HCT116 (cell line): ENCODE measurements at regions not wholly inside any gene's neighbourhood (a gene's known extent, or its start where the extent isn't known, plus 50 kb on each side); places are given as distances from the start of the nearest gene placed in this dataset.

Experiments used
- ATAC-seq: fragments of 200-7000 bp; cut with Tn5 transposase; 2 replicates; pipeline ENCODE4 v1.9.1; 2020; ENCODE audit warnings: mild to moderate bottlenecking, moderate library complexity
- BruUV-seq: library from RNA; stranded (reverse); fragments of 400-500 nt; replicated peaks from 2 replicates; lab custom pipeline; 2021; lab: Mats Ljungman, UMichigan
- CTCF ChIA-PET: fragments of 300-600 bp; sonication (Branson Sonifier 250); formaldehyde crosslinking; loops from one replicate; lab custom pipeline; 2021; ENCODE audit warnings: antibody characterized with exemption; lab: Charles Lee
- POLR2A ChIA-PET: fragments of 300-600, 350-600 bp; sonication (Branson Sonifier 250); formaldehyde crosslinking; loops from one replicate; lab custom pipeline; 2021; ENCODE audit warnings: antibody characterized with exemption; lab: Charles Lee
- RAD21 ChIA-PET, 2 experiments: fragments of 300-600 bp; sonication (Branson Sonifier 250); formaldehyde crosslinking; loops; one replicate each; lab custom pipeline; 2023; ENCODE audit warnings: low total read pairs in 2 of 2; ENCODE audit not compliant: uncharacterized antibody in 2 of 2, unreplicated experiment in 2 of 2, low non-redundant PET in 1 of 2; lab: Charles Lee
- DNase-seq: peaks from one replicate; pipeline ENCODE4 v3.0.0-alpha.2; 2010; ENCODE audit warnings: low read depth, low spot score
- H2AFZ ChIP-seq: fragments of 200-600 bp; shearing (Covaris generic), sonication (generic); 2 replicates; pipeline ENCODE4 v1.6.1; 2017; ENCODE audit warnings: low read depth, mixed run types, mixed read lengths, antibody characterized with exemption, low read length; ENCODE audit not compliant: poor library complexity, severe bottlenecking
- H3K27ac ChIP-seq: 2 replicates; pipeline ENCODE4 v1.5.1; 2012; ENCODE audit warnings: low read depth, low read length
- H3K27me3 ChIP-seq: fragments of 200-600 bp; sonication (generic); 2 replicates; pipeline ENCODE4 v1.6.1; 2016; ENCODE audit warnings: mixed run types, low read length, mixed read lengths; ENCODE audit not compliant: insufficient read depth
- H3K36me3 ChIP-seq, 2 experiments: fragments of 200-500 bp in 1 of 2; fragments of 200-600 bp in 1 of 2; sonication (Bioruptor generic) in 1 of 2; sonication (generic) in 1 of 2; 2 replicates each; pipeline versions ENCODE4 v1.5.1 to v1.6.1; 2014 to 2016; ENCODE audit warnings: low read length in 2 of 2, inconsistent platforms in 1 of 2, mixed read lengths in 1 of 2, mixed run types in 1 of 2; ENCODE audit not compliant: insufficient read depth in 2 of 2, control insufficient read depth in 1 of 2
- H3K4me1 ChIP-seq, 2 experiments: fragments of 200-600 bp in 1 of 2; sonication (generic) in 1 of 2; 2 replicates each; pipeline versions ENCODE4 v1.5.1 to v1.6.1; 2012 to 2017; ENCODE audit warnings: low read length in 2 of 2, inconsistent platforms in 1 of 2, mild to moderate bottlenecking in 1 of 2, mixed read lengths in 1 of 2, mixed run types in 1 of 2, moderate library complexity in 1 of 2; ENCODE audit not compliant: insufficient read depth in 2 of 2, control insufficient read depth in 1 of 2
- H3K4me2 ChIP-seq: fragments of 200-600 bp; sonication (generic); 2 replicates; pipeline ENCODE4 v1.6.1; 2017; ENCODE audit warnings: mixed run types, low read length, mixed read lengths
- H3K4me3 ChIP-seq, 2 experiments: fragments of 200-600 bp in 1 of 2; sonication (generic) in 1 of 2; replicated peaks in 1 of 2; 2 replicates each; pipeline ENCODE4 v1.5.1; 2011 to 2016; ENCODE audit warnings: low read length in 2 of 2, control low read depth in 1 of 2, low read depth in 1 of 2, mild to moderate bottlenecking in 1 of 2, mixed read lengths in 1 of 2, mixed run types in 1 of 2
- H3K79me2 ChIP-seq: fragments of 200-600 bp; sonication (generic); 2 replicates; pipeline ENCODE4 v1.6.1; 2017; ENCODE audit warnings: mild to moderate bottlenecking, mixed run types, low read length, moderate library complexity, mixed read lengths; ENCODE audit not compliant: insufficient read depth
- H3K9ac ChIP-seq: fragments of 200-600 bp; sonication (generic); 2 replicates; pipeline ENCODE4 v1.6.1; 2016; ENCODE audit warnings: low read length, mixed read lengths
- H3K9me2 ChIP-seq: fragments of 200-600 bp; sonication (generic), shearing (Covaris generic); 2 replicates; pipeline ENCODE4 v1.6.1; 2017; ENCODE audit warnings: mixed run types, mild to moderate bottlenecking, moderate library complexity; ENCODE audit not compliant: insufficient read depth
- H3K9me3 ChIP-seq, 2 experiments: fragments of 200-500 bp in 1 of 2; fragments of 200-600 bp in 1 of 2; sonication (Bioruptor generic) in 1 of 2; sonication (generic) in 1 of 2; 2 replicates each; pipeline ENCODE4 v1.6.1; 2014 to 2017; ENCODE audit warnings: low read length in 2 of 2, mixed read lengths in 2 of 2, inconsistent platforms in 1 of 2, low read depth in 1 of 2, mild to moderate bottlenecking in 1 of 2, mixed run types in 1 of 2, moderate library complexity in 1 of 2; ENCODE audit not compliant: control insufficient read depth in 1 of 2, insufficient read depth in 1 of 2
- H4K20me1 ChIP-seq: fragments of 200-600 bp; sonication (generic), shearing (Covaris generic); 2 replicates; pipeline ENCODE4 v1.6.1; 2017; ENCODE audit warnings: mixed run types, mild to moderate bottlenecking, moderate library complexity; ENCODE audit not compliant: insufficient read depth
- CBX3 ChIP-seq: IDR thresholded peaks from 2 replicates; pipeline ENCODE4 v1.6.1; 2012; ENCODE audit warnings: low read depth
- CEBPB ChIP-seq: IDR thresholded peaks from 2 replicates; pipeline ENCODE4 v1.6.1; 2012; ENCODE audit warnings: low read depth
- CTCF ChIP-seq, 3 experiments: fragments of 200-600 bp in 1 of 3; sonication (generic) in 1 of 3; IDR thresholded peaks in 2 of 3; conservative IDR thresholded peaks in 1 of 3; 2 replicates each; pipeline ENCODE4 v1.5.1; 2012 to 2017; ENCODE audit warnings: low read depth in 2 of 3, low read length in 2 of 3, antibody characterized with exemption in 1 of 3, borderline replicate concordance in 1 of 3, control low read depth in 1 of 3, mild to moderate bottlenecking in 1 of 3, mixed read lengths in 1 of 3, mixed run types in 1 of 3, moderate library complexity in 1 of 3; ENCODE audit not compliant: insufficient read depth in 1 of 3
- ELF1 ChIP-seq: IDR thresholded peaks from 2 replicates; pipeline ENCODE4 v1.6.1; 2012; ENCODE audit warnings: low read depth, borderline replicate concordance
- EZH2 ChIP-seq: fragments of 200-600 bp; sonication (generic); IDR thresholded peaks from 2 replicates; pipeline ENCODE4 v1.6.1; 2017; ENCODE audit warnings: antibody characterized with exemption, mixed run types
- EZH2phosphoT487 ChIP-seq: fragments of 200-600 bp; IDR thresholded peaks from 2 replicates; pipeline ENCODE4 v1.6.1; 2018; ENCODE audit warnings: antibody characterized with exemption, borderline replicate concordance
- JUND ChIP-seq: IDR thresholded peaks from 2 replicates; pipeline ENCODE4 v1.6.1; 2012
- POLR2A ChIP-seq: IDR thresholded peaks from 2 replicates; pipeline ENCODE4 v1.7.0; 2011; ENCODE audit warnings: borderline replicate concordance; ENCODE audit not compliant: insufficient read depth, insufficient read length; ENCODE audit errors: extremely low read depth
- RAD21 ChIP-seq: IDR thresholded peaks from 2 replicates; pipeline ENCODE4 v1.6.1; 2012; ENCODE audit warnings: low read depth, mild to moderate bottlenecking
- SP1 ChIP-seq: IDR thresholded peaks from 2 replicates; pipeline ENCODE4 v1.6.1; 2012; ENCODE audit warnings: low read depth
- SRF ChIP-seq: IDR thresholded peaks from 2 replicates; pipeline ENCODE4 v1.6.1; 2012; ENCODE audit warnings: low read depth
- TCF7L2 ChIP-seq: IDR thresholded peaks from 2 replicates; pipeline ENCODE4 v1.7.0; 2011; ENCODE audit warnings: borderline replicate concordance, inconsistent platforms; ENCODE audit not compliant: insufficient read depth, insufficient read length; ENCODE audit errors: extremely low read depth
- YY1 ChIP-seq: IDR thresholded peaks from 2 replicates; pipeline ENCODE4 v1.6.1; 2011; ENCODE audit warnings: low read length, low read depth, moderate library complexity, mild to moderate bottlenecking; ENCODE audit not compliant: insufficient replicate concordance; ENCODE audit errors: extremely low read depth
- ZNF274 ChIP-seq: fragments of 200-500 bp; sonication (Bioruptor generic); IDR thresholded peaks from 2 replicates; pipeline ENCODE4 v1.6.1; 2014; ENCODE audit warnings: mild to moderate bottlenecking, low read depth, low read length, inconsistent platforms
- intact Hi-C: fragments of 100-400 bp; cut with micrococcal nuclease; formaldehyde crosslinking; loops from 2 replicates; pipeline ENCODE4 v1.10.0; 2022
- TF ChIP-seq, protein P1 (sequence below): IDR thresholded peaks from 2 replicates; pipeline ENCODE4 v1.6.1; 2012; ENCODE audit warnings: low read depth
- TF ChIP-seq, protein P2 (sequence below): IDR thresholded peaks from 2 replicates; pipeline ENCODE4 v1.6.1; 2012

DNA sequence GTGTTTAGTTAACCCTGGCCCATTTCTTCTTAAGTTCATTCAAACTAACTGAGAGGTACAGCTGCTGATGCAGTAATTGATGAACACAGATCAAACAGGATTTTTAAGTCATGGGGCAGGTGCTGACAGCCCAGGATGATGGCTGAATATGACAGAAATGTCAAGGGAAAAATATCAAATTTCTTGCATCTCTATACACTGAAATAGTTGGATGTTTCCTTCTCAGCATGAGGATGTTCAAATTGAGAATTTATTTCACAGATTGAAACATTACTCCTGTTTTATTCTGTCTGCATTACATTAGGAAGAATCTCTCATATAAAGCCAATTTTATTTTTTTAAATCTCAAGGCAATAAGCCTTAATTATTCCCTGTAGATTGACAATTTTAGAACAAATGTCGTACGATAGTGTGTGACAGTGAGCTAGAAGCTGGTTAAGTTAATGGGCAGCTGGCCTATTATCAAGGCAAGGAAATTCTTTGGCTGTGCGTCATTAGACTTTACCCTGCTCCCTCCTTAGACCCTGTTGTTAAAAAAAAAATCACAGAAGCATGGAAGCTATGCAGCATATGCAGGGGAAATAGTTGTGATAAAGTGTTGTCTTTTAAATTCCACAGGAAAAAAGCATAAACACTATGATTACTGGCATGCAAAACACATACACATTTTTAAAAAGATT is 183.8 kb upstream of the KCNMB2 start (continued):
- TF ChIP-seq ZNF274: no peak
- no peak for TF ChIP-seq YY1

- H2AFZ ChIP-seq: no peak overlapping the region
- POLR2A ChIA-PET: no interaction called here
These were observed 183.1 kb upstream of the KCNMB2 start for GRCh38 chr3:178353006-178353694.

More at GRCh38 chr3:178353006-178353694, 183.1 kb upstream of the KCNMB2 start:
- no peaks in the 10 kb centered on the region for H3K79me2 ChIP-seq
- H3K9me3 ChIP-seq: no peaks in the 10 kb centered on the region
- no peak for TF ChIP-seq SP1
- TF ChIP-seq SRF: no peak
- TF ChIP-seq ZNF274: no peak
- no peak for TF ChIP-seq CBX3
- TF ChIP-seq POLR2A: no peak
- no peak for TF ChIP-seq CTCF (IDR thresholded peaks at IDR 0.05 in 2 of 3, conservative IDR thresholded peaks at IDR 0.05 in 1 of 3; ENCODE audit: borderline replicate concordance in 1 of 3, insufficient read depth in 1 of 3, low read depth in 2 of 3, low read length in 2 of 3)
- no peak for TF ChIP-seq JUND
- no peak for TF ChIP-seq TCF7L2
- TF ChIP-seq, protein P1, sequence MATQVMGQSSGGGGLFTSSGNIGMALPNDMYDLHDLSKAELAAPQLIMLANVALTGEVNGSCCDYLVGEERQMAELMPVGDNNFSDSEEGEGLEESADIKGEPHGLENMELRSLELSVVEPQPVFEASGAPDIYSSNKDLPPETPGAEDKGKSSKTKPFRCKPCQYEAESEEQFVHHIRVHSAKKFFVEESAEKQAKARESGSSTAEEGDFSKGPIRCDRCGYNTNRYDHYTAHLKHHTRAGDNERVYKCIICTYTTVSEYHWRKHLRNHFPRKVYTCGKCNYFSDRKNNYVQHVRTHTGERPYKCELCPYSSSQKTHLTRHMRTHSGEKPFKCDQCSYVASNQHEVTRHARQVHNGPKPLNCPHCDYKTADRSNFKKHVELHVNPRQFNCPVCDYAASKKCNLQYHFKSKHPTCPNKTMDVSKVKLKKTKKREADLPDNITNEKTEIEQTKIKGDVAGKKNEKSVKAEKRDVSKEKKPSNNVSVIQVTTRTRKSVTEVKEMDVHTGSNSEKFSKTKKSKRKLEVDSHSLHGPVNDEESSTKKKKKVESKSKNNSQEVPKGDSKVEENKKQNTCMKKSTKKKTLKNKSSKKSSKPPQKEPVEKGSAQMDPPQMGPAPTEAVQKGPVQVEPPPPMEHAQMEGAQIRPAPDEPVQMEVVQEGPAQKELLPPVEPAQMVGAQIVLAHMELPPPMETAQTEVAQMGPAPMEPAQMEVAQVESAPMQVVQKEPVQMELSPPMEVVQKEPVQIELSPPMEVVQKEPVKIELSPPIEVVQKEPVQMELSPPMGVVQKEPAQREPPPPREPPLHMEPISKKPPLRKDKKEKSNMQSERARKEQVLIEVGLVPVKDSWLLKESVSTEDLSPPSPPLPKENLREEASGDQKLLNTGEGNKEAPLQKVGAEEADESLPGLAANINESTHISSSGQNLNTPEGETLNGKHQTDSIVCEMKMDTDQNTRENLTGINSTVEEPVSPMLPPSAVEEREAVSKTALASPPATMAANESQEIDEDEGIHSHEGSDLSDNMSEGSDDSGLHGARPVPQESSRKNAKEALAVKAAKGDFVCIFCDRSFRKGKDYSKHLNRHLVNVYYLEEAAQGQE: no peak
- no peak for TF ChIP-seq CEBPB
- no peak for TF ChIP-seq ELF1
- no peak for TF ChIP-seq EZH2
- TF ChIP-seq RAD21: no peak
- TF ChIP-seq, protein P2, sequence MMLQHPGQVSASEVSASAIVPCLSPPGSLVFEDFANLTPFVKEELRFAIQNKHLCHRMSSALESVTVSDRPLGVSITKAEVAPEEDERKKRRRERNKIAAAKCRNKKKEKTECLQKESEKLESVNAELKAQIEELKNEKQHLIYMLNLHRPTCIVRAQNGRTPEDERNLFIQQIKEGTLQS: no peak
- TF ChIP-seq EZH2phosphoT487: no peak
- no peak overlapping the region for H3K27ac ChIP-seq
- DNase-seq (no peak), ATAC-seq (no peak)
- no peak overlapping the region for H3K4me3 ChIP-seq
- BruUV-seq: no TSS peak
- no peaks in the 10 kb centered on the region for H3K4me1 ChIP-seq
- no peaks in the 10 kb centered on the region for H3K27me3 ChIP-seq
- H3K36me3 ChIP-seq: no peaks in the 10 kb centered on the region
- no peaks in the 10 kb centered on the region for H4K20me1 ChIP-seq
- H3K9me2 ChIP-seq: no peaks in the 10 kb centered on the region
- H3K4me2 ChIP-seq: no peak overlapping the region
- intact Hi-C loops: no loop called here
- RAD21 ChIA-PET: no interaction called here
- CTCF ChIA-PET: no interaction called here
- H3K9ac ChIP-seq: no peak overlapping the region
